ENCODE measurements at regions not wholly inside any gene's neighbourhood (a gene's known extent, or its start where the extent isn't known, plus 50 kb on each side); places are given as distances from the start of the nearest gene placed in this dataset.

DNA sequence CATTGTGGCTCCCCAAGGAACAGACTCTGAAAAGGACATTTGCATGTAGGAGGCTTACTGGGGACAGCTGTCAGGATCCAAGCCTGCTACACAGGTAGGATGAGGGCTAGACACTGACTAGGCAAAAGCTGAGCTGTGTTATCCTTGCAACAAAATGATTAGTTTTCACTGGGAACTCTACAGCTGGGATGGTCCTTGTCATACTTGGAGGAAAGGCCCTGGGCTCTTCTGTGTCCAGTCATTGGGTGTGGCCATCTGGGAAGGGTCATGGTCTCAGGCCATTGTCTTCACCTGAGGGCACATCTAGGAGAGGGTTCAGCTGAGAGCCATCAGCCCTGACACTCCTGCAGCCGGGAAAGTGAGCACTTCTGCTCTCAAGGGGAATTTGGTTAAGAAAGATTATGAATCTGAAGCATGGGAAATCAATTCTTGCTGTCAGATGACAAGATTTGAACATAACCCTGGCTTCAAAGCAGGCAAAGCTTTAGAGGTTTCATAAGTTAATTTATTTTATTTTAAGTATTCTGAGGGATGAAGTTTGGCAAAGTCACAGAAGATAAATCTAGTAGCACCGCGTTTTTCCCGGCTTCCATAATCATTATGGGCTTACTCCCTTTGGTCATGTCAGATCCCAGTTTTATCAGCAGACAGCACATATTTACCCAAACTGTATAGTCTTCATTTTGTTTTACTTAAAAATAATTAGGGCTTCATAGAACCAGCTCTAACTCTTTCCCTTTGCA, 78.4 kb upstream of the SLC22A23 start:
- no peak for TF ChIP-seq EZH2 (IDR thresholded peaks at IDR 0.05)
- no peak for TF ChIP-seq POLR2AphosphoS5 (IDR thresholded peaks at IDR 0.05; ENCODE audit: borderline replicate concordance, low read depth, low read length)
